ENCODE measurements at regions not wholly inside any gene's neighbourhood (a gene's known extent, or its start where the extent isn't known, plus 50 kb on each side); places are given as distances from the start of the nearest gene placed in this dataset.

GRCh38 chr9:115350548-115350947 lies 232.6 kb upstream of the TNC start:
- DNase-seq (ENCODE audit: extremely low read depth, insufficient read length), result no peak
- H3K4me3 ChIP-seq (replicated peaks; ENCODE audit: low read depth, low read length), result no peak overlapping the region
- TF ChIP-seq, protein P1, sequence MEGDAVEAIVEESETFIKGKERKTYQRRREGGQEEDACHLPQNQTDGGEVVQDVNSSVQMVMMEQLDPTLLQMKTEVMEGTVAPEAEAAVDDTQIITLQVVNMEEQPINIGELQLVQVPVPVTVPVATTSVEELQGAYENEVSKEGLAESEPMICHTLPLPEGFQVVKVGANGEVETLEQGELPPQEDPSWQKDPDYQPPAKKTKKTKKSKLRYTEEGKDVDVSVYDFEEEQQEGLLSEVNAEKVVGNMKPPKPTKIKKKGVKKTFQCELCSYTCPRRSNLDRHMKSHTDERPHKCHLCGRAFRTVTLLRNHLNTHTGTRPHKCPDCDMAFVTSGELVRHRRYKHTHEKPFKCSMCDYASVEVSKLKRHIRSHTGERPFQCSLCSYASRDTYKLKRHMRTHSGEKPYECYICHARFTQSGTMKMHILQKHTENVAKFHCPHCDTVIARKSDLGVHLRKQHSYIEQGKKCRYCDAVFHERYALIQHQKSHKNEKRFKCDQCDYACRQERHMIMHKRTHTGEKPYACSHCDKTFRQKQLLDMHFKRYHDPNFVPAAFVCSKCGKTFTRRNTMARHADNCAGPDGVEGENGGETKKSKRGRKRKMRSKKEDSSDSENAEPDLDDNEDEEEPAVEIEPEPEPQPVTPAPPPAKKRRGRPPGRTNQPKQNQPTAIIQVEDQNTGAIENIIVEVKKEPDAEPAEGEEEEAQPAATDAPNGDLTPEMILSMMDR (IDR thresholded peaks at IDR 0.05; ENCODE audit: insufficient read depth, low read length, poor library complexity, severe bottlenecking), result no peak

GRCh38 chr9:115353681-115354080 lies 235.7 kb upstream of the TNC start:
- Histone ChIP-seq H3K4me3 (replicated peaks; ENCODE audit: low read depth, low read length) (no peak overlapping the region), H3K36me3 (ENCODE audit: control insufficient read depth, insufficient read depth, low read length) (no peaks in the 10 kb centered on the region), H3K27me3 (replicated peaks; ENCODE audit: control insufficient read depth, insufficient read depth, low read length) (no peaks in the 10 kb centered on the region)
- DNase-seq (ENCODE audit: extremely low read depth, insufficient read length), result no peak
- TF ChIP-seq, protein P1 (IDR thresholded peaks at IDR 0.05; ENCODE audit: insufficient read depth, low read length, poor library complexity, severe bottlenecking), result no peak

More at GRCh38 chr9:115350548-115350947, 232.6 kb upstream of the TNC start:
- no peaks in the 10 kb centered on the region for H3K36me3 ChIP-seq (ENCODE audit: control insufficient read depth, insufficient read depth, low read length)
- no peaks in the 10 kb centered on the region for H3K27me3 ChIP-seq (replicated peaks; ENCODE audit: control insufficient read depth, insufficient read depth, low read length)

DNA sequence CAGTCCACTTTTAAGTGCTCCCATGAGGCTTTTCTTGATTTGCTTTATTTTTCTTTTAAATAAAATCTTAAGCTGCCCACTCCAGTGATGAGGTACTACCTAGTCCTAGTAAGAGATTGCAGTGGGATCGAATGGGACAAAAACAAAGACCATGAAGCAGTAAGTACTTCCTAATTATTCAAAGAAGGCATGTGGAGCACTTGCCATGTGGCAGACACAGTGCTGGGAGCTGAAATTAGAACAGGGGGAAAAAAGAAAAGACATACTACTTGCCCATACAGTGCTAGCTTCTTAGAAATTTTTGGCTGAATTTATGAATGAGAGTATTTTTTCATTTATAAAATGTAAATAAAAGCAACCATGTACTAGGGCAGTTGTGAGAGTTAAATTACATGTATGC lies 239.9 kb upstream of the TNC start:
- no peak for DNase-seq (ENCODE audit: extremely low read depth, insufficient read length)

DNA sequence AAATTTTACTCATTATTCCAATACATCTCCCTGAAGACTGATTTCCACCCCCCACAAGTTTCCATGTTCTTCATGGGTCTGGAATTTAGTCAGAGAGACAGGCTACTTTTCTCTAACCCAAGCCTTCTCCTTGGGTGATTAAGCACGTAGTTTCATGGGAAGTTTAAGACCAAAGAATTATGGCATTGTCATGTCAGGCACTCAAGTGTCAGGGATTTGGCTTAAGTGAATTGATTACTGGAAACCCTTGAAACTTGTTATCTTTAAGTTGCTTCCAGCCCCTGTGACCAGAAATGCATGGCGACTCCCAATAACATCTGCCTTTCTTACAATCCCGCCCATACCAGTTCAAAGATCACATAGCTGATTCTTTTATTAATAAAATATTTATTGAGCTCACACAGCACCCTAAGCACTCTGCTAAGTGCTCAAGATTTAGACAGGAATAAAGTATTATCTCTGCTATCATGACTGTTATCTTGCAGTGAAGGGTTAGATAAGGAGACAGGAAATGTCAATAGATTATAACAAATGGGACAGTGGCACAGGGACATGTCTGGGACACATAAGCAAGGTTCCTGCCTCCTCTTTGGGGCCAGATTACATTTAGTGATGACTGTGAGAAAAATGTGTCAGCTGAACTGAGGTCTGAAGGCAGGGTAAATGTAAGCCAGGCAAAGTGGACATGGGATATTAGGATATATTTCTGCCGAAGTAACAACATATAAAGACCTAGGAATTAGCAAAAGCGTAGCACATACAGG lies 241.2 kb upstream of the TNC start:
- H3K4me3 ChIP-seq (replicated peaks; ENCODE audit: low read depth, low read length), result no peak overlapping the region
- H3K36me3 ChIP-seq (ENCODE audit: control insufficient read depth, insufficient read depth, low read length), result no peaks in the 10 kb centered on the region
- TF ChIP-seq, protein P1 (IDR thresholded peaks at IDR 0.05; ENCODE audit: insufficient read depth, low read length, poor library complexity, severe bottlenecking), result no peak
- no peak for DNase-seq (ENCODE audit: extremely low read depth, insufficient read length)
- no peaks in the 10 kb centered on the region for H3K27me3 ChIP-seq (replicated peaks; ENCODE audit: control insufficient read depth, insufficient read depth, low read length)

More for the DNA sequence above, 239.9 kb upstream of the TNC start:
- no peaks in the 10 kb centered on the region for H3K36me3 ChIP-seq (ENCODE audit: control insufficient read depth, insufficient read depth, low read length)
- H3K27me3 ChIP-seq (replicated peaks; ENCODE audit: control insufficient read depth, insufficient read depth, low read length), result no peaks in the 10 kb centered on the region
- TF ChIP-seq, protein P1 (IDR thresholded peaks at IDR 0.05; ENCODE audit: insufficient read depth, low read length, poor library complexity, severe bottlenecking), result no peak
- H3K4me3 ChIP-seq (replicated peaks; ENCODE audit: low read depth, low read length), result no peak overlapping the region

DNA sequence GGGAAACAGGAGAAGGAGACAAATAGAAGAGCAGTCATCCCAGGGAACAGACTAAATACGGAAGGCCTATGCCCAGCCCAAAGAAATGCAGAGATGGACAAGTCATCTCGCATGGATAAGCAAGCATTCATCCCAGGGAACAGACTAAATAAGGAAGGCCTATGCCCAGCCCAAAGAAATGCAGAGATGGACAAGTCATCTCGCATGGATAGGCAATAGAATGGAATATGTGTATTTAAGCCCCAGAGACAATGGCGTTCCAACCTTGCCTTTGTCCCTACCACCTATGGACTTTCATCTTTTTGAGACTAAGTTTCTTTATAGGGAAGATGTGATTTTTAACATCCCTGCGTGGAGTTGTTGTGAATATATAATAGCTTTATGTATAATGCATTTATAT lies 242.2 kb upstream of the TNC start:
- TF ChIP-seq, protein P1 (IDR thresholded peaks at IDR 0.05; ENCODE audit: insufficient read depth, low read length, poor library complexity, severe bottlenecking), result no peak
- Histone ChIP-seq H3K4me3 (replicated peaks; ENCODE audit: low read depth, low read length) (no peak overlapping the region), H3K27me3 (replicated peaks; ENCODE audit: control insufficient read depth, insufficient read depth, low read length) (no peaks in the 10 kb centered on the region), H3K36me3 (ENCODE audit: control insufficient read depth, insufficient read depth, low read length) (no peaks in the 10 kb centered on the region)
- no peak for DNase-seq (ENCODE audit: extremely low read depth, insufficient read length)

Measured in GM06990 (cell line).